HL-60 (cell line): ENCODE measurements at regions not wholly inside any gene's neighbourhood (a gene's known extent, or its start where the extent isn't known, plus 50 kb on each side); places are given as distances from the start of the nearest gene placed in this dataset.

Experiments
- DNase-seq, 2 experiments: peaks; one replicate each; pipeline ENCODE4 v3.0.0-alpha.2; 2010 to 2020; ENCODE audit warnings: low read depth in 1 of 2, low spot score in 1 of 2
- H3K27ac ChIP-seq: fragments of 250-450 bp; sonication (Bioruptor Pico); replicated peaks from 2 replicates; pipeline ENCODE4 v1.5.1; 2020; ENCODE audit warnings: mild to moderate bottlenecking, moderate library complexity
- H3K27me3 ChIP-seq: fragments of 250-450 bp; sonication (Bioruptor Pico); 2 replicates; pipeline ENCODE4 v1.5.1; 2021; ENCODE audit warnings: mild to moderate bottlenecking, moderate library complexity; ENCODE audit not compliant: insufficient read depth, poor library complexity, severe bottlenecking
- H3K4me3 ChIP-seq: replicated peaks from 2 replicates; pipeline ENCODE4 v1.5.1; 2011; ENCODE audit warnings: mild to moderate bottlenecking, control low read depth, low read length; ENCODE audit not compliant: insufficient read depth
- GABPA ChIP-seq: IDR thresholded peaks from 2 replicates; pipeline ENCODE4 v1.6.1; 2012; ENCODE audit warnings: low read depth
- POLR2AphosphoS5 ChIP-seq: IDR thresholded peaks from 2 replicates; pipeline ENCODE4 v1.6.1; 2012; ENCODE audit warnings: low read depth
- SPI1 ChIP-seq: IDR thresholded peaks from 2 replicates; pipeline ENCODE4 v1.6.1; 2012; ENCODE audit warnings: low read depth, mild to moderate bottlenecking, borderline replicate concordance
- TF ChIP-seq, protein P1 (sequence below): IDR thresholded peaks from one replicate; pipeline ENCODE4 v1.5.1; 2011; ENCODE audit warnings: low read length, control low read depth, inconsistent platforms; ENCODE audit not compliant: insufficient read depth
- TF ChIP-seq, protein P2 (sequence below): IDR thresholded peaks from 2 replicates; pipeline ENCODE4 v1.6.1; 2012; ENCODE audit warnings: low read depth; ENCODE audit not compliant: insufficient replicate concordance

DNA sequence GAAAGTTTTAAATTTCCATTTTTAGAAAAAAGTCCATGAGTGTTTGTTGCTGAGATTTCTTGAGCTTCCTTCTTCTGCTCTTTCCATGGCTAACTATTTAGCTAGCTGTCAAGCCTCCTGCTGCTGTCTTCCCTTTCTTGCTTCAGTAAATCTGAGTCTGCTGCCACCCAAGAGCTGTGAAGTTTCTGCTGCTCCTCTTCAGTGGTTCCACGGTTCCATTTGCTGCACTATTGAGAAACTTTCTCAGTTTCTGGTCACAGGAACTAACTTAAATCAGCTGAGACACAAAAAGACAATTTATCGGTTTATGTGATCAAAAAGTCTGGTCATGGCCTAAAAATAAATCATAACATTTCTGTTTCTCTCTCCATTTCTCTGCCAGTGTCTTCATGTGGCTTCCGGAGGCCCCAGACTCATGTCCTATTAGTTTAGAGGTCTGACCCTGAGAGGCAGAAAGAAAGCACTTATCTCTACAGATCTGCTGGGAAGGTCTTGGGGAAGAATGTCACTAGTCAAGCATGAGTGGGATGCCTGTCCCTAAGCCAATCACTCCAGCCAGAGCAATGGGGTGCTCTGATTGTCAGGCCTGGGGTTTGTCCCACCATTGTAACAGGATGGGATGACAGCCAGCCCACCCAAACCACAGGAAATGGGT, 73.0 kb upstream of the ARL4C start:
- TF ChIP-seq, protein P1, sequence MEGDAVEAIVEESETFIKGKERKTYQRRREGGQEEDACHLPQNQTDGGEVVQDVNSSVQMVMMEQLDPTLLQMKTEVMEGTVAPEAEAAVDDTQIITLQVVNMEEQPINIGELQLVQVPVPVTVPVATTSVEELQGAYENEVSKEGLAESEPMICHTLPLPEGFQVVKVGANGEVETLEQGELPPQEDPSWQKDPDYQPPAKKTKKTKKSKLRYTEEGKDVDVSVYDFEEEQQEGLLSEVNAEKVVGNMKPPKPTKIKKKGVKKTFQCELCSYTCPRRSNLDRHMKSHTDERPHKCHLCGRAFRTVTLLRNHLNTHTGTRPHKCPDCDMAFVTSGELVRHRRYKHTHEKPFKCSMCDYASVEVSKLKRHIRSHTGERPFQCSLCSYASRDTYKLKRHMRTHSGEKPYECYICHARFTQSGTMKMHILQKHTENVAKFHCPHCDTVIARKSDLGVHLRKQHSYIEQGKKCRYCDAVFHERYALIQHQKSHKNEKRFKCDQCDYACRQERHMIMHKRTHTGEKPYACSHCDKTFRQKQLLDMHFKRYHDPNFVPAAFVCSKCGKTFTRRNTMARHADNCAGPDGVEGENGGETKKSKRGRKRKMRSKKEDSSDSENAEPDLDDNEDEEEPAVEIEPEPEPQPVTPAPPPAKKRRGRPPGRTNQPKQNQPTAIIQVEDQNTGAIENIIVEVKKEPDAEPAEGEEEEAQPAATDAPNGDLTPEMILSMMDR: no peak
- TF ChIP-seq GABPA (no peak), SPI1 (no peak), POLR2AphosphoS5 (no peak)
- TF ChIP-seq, protein P2, sequence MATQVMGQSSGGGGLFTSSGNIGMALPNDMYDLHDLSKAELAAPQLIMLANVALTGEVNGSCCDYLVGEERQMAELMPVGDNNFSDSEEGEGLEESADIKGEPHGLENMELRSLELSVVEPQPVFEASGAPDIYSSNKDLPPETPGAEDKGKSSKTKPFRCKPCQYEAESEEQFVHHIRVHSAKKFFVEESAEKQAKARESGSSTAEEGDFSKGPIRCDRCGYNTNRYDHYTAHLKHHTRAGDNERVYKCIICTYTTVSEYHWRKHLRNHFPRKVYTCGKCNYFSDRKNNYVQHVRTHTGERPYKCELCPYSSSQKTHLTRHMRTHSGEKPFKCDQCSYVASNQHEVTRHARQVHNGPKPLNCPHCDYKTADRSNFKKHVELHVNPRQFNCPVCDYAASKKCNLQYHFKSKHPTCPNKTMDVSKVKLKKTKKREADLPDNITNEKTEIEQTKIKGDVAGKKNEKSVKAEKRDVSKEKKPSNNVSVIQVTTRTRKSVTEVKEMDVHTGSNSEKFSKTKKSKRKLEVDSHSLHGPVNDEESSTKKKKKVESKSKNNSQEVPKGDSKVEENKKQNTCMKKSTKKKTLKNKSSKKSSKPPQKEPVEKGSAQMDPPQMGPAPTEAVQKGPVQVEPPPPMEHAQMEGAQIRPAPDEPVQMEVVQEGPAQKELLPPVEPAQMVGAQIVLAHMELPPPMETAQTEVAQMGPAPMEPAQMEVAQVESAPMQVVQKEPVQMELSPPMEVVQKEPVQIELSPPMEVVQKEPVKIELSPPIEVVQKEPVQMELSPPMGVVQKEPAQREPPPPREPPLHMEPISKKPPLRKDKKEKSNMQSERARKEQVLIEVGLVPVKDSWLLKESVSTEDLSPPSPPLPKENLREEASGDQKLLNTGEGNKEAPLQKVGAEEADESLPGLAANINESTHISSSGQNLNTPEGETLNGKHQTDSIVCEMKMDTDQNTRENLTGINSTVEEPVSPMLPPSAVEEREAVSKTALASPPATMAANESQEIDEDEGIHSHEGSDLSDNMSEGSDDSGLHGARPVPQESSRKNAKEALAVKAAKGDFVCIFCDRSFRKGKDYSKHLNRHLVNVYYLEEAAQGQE: no peak
- no peak overlapping the region for H3K4me3 ChIP-seq
- H3K27me3 ChIP-seq: no peaks in the 10 kb centered on the region
- DNase-seq: no peak
- H3K27ac ChIP-seq: no peak overlapping the region

DNA sequence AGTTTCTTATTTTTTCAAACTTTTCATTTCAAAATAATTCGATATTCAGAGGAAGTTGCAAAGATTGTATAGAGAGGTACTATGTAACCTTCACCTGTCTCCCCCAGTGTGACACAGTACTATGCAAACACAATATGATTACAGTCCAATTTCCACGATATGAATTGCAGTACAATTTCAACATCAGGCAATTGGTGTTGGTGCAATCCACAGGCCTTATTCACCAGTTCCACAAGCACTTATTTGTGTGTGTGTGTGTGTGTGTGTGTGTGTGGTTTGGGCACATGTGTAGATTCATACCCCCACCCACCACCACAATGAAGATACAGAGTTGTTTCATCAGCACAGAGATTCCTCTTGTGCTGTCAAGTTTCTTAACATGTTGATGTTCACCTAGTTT, 69.7 kb upstream of the ARL4C start:
- Histone ChIP-seq H3K27me3 (no peaks in the 10 kb centered on the region), H3K4me3 (no peak overlapping the region), H3K27ac (no peak overlapping the region)
- no peak for DNase-seq
- TF ChIP-seq, protein P1: no peak
- TF ChIP-seq SPI1: no peak
- TF ChIP-seq, protein P2: no peak
- no peak for TF ChIP-seq POLR2AphosphoS5
- no peak for TF ChIP-seq GABPA

DNA sequence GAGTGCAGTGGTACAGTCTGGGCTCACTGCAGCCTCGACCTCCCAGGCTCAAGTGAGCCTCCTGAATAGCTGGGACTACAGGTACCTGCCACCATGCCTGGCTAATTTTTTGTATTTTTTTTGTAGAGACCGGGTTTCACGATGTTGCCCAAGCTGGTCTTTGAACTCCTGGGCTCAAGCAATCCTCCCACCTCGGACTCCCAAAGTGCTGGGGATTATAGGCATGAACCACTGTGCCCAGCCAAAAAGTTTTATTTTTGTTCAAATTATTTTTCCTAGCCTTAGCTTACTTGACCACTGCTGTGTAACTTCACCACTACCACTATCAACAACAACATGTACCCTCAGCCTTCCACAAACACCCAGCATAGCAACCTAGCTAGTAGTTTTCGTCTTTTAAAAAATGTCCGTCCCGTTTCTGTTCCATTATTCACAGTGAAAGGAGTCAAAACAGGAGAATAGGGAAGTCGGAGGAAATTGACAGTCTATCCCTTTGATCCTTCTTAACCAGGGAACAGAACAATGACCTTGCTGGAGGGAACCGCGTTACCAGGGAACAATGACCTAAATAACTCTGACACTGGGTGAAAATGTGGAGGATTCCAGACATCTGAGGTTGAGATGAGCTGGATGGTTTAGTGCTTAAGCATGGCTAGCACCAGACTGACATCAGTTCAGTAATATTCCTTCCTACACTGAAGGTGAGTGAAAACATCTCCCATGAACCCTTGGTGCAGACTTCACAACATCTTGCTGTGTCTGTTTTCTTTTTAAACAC, 69.2 kb upstream of the ARL4C start:
- no peaks in the 10 kb centered on the region for H3K27me3 ChIP-seq
- no peak overlapping the region for H3K4me3 ChIP-seq
- no peak for DNase-seq
- no peak overlapping the region for H3K27ac ChIP-seq
- TF ChIP-seq, protein P1: no peak
- TF ChIP-seq, protein P2: no peak
- TF ChIP-seq POLR2AphosphoS5: no peak
